Activated CD4-positive, alpha-beta T cell treated with anti-CD3 and anti-CD28 coated beads, Interleukin-2, Interleukin-4, amounts not matched to agents 100 ng/mL and 50 ng/mL, durations not matched to agents 16 hours and 8 hours (primary cell): ENCODE measurements at regions not wholly inside any gene's neighbourhood (a gene's known extent, or its start where the extent isn't known, plus 50 kb on each side); places are given as distances from the start of the nearest gene placed in this dataset.
"Not testable (repeated sequence)": the region's sequence is repeated elsewhere in the genome, so short reads cannot be mapped to it uniquely, and the experiment has no call there.

Experiments
- DNase-seq: peaks from one replicate; pipeline ENCODE4 v3.0.0-alpha.2; 2020; ENCODE audit warnings: low spot score

GRCh38 chr6:126976253-126976797 lies 142.1 kb upstream of the RSPO3 start:
- DNase-seq, result no peak

GRCh38 chr6:126983779-126984178 lies 134.7 kb upstream of the RSPO3 start:
- DNase-seq, result no peak

GRCh38 chr6:126988125-126988524 lies 130.3 kb upstream of the RSPO3 start:
- DNase-seq, result not testable (repeated sequence)

- DNase-seq, result no peak
Measured at GRCh38 chr6:127000631-127001030, 117.8 kb upstream of the RSPO3 start.

GRCh38 chr6:127013865-127014264 lies 104.6 kb upstream of the RSPO3 start:
- no peak for DNase-seq

- no peak for DNase-seq
Measured at GRCh38 chr6:127015858-127016257, 102.6 kb upstream of the RSPO3 start.

- DNase-seq, result no peak
Measured at GRCh38 chr6:127019828-127020227, 98.6 kb upstream of the RSPO3 start.

- DNase-seq, result no peak
Measured at GRCh38 chr6:127022302-127022701, 96.2 kb upstream of the RSPO3 start.

- no peak for DNase-seq
Measured at GRCh38 chr6:127023001-127023778, 95.3 kb upstream of the RSPO3 start.

- no peak for DNase-seq
Measured at GRCh38 chr6:127026247-127026646, 92.2 kb upstream of the RSPO3 start.

- DNase-seq, result no peak
Measured at GRCh38 chr6:127030111-127030510, 88.4 kb upstream of the RSPO3 start.

GRCh38 chr6:127030836-127031235 lies 87.6 kb upstream of the RSPO3 start:
- no peak for DNase-seq

- no peak for DNase-seq
Measured at GRCh38 chr6:127031511-127031910, 87.0 kb upstream of the RSPO3 start.

GRCh38 chr6:127032971-127033370 lies 85.5 kb upstream of the RSPO3 start:
- no peak for DNase-seq

GRCh38 chr6:127051571-127052260 lies 66.8 kb upstream of the RSPO3 start:
- DNase-seq, result no peak

- DNase-seq, result no peak
Measured at GRCh38 chr6:127053032-127053874, 65.2 kb upstream of the RSPO3 start.

- DNase-seq, result no peak
Measured at GRCh38 chr6:127053875-127054235, 64.6 kb upstream of the RSPO3 start.

GRCh38 chr6:127058027-127058426 lies 60.4 kb upstream of the RSPO3 start:
- no peak for DNase-seq

GRCh38 chr6:127058936-127059335 lies 59.5 kb upstream of the RSPO3 start:
- no peak for DNase-seq
